ENCODE measurements at regions not wholly inside any gene's neighbourhood (a gene's known extent, or its start where the extent isn't known, plus 50 kb on each side); places are given as distances from the start of the nearest gene placed in this dataset.

DNA sequence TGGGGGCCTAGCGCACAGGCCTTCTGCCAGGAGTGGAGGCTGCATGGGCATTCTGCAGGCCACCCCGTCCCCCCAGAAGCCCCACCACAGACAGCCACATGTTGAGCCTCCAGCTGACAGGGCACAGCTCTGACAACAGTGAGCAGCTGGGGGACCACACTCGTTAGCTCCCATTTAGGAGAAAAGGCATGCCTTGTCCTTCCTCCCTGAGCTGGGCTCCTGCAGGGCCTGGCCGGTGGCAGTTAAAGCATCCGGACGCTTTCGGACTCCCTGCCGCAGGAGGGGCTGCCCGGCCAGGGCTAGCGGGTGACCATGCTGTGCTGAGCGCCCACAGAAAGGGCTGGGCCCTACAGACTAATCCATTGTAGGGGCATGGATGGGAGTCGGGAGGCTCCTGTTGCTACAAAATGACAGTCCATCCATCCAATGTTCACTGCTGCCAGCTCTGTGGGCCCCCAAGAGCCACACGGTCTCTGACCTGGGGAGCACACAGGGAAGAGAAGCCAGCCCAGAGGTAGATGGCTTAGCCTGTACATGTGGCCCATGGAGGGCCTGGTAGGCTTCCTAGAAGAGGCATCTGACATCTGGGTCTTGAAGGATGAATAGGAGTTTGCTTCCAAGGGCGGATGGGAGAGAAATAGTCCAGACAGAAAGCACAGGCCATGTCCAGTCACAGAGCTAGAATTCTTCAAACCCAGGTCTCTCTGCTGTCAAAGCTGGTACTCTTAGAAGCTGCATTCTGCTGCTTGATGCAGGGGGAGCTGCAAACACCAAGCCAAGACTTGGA, 116.5 kb upstream of the VSTM2B start:
- no peak overlapping the region for H3K4ac ChIP-seq (ENCODE audit: low read length)
- H3K4me3 ChIP-seq (ENCODE audit: low read length in 2 of 2): no peak overlapping the region
- no peak for DNase-seq (ENCODE audit: low spot score)
- H2AK5ac ChIP-seq (ENCODE audit: low read depth, low read length): peak overlapping the region; percentile 5
- peaks cover 5 to 21% of the 10 kb centered on the region in 2 donors for H3K4me1 ChIP-seq (ENCODE audit: control insufficient read depth in 2 of 2, insufficient read depth in 1 of 2, low read depth in 1 of 2, low read length in 2 of 2)
- H3K27ac ChIP-seq (replicated peaks; ENCODE audit: low read length): no peak overlapping the region
- H3K4me2 ChIP-seq (ENCODE audit: insufficient read depth, low read length, poor library complexity, severe bottlenecking): no peak overlapping the region
- no peak overlapping the region for H3K14ac ChIP-seq (ENCODE audit: low read length)
- WGBS, 2 donors (ENCODE audit: extremely low coverage in 2 of 2, insufficient read length in 2 of 2, insufficient replicate concordance in 1 of 2): no CpG with 5 or more reads among the region's 14 CpGs
- no peak overlapping the region for H2BK5ac ChIP-seq (ENCODE audit: low read length)
- H4K8ac ChIP-seq (ENCODE audit: low read depth, low read length): no peak overlapping the region
- no peaks in the 10 kb centered on the region for H3K79me1 ChIP-seq (ENCODE audit: low read depth, low read length)
- no peak overlapping the region for H2AFZ ChIP-seq (ENCODE audit: low read length)
- no peak overlapping the region for H2BK12ac ChIP-seq (ENCODE audit: low read length)
- H3K27me3 ChIP-seq (ENCODE audit: control insufficient read depth in 3 of 3, insufficient read depth in 3 of 3, low read depth in 1 of 3, low read length in 3 of 3): peaks cover 0 to 22% (median 0%) of the 10 kb centered on the region in 3 experiments
- no peaks in the 10 kb centered on the region for H3K9me3 ChIP-seq (replicated peaks in 1 of 2; ENCODE audit: control insufficient read depth in 2 of 2, insufficient read depth in 1 of 2, low read depth in 1 of 2, low read length in 2 of 2)
- H3K36me3 ChIP-seq (replicated peaks in 1 of 2; ENCODE audit: control insufficient read depth in 2 of 2, insufficient read depth in 2 of 2, low read length in 2 of 2): no peaks in the 10 kb centered on the region
- H2BK120ac ChIP-seq (ENCODE audit: low read depth, low read length): no peak overlapping the region
- H3K23ac ChIP-seq (ENCODE audit: low read depth, low read length, poor library complexity): no peak overlapping the region
- H3K18ac ChIP-seq (ENCODE audit: low read length): peak overlapping the region; percentile 80
- no peak overlapping the region for H3K9ac ChIP-seq (ENCODE audit: low read depth, low read length, poor library complexity)
- H4K91ac ChIP-seq (ENCODE audit: low read depth, low read length, poor library complexity): no peak overlapping the region
- peak overlapping the region; percentile 1 for H2BK15ac ChIP-seq (ENCODE audit: low read length)

DNA sequence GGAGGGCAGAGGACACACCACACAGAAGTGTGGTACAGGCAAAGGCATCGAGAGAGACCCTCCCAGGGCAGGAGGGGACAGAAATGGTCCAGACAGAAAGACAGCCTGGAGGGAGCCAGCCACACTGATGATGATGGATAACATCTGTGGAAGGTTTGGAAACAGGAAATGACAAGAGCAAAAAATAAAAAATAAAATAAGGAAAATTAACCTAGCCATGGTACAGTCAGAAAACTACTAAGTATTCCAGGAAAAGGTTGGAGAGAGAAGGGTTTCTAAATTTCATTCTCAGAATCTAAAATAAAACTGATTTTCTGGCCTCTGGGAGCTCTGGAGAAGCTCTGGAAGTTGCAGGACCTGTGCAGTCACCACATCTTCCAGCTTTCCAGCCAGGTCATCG, 115.2 kb upstream of the VSTM2B start:
- WGBS, 2 donors (ENCODE audit: extremely low coverage in 2 of 2, insufficient read length in 2 of 2, insufficient replicate concordance in 1 of 2): no CpG with 5 or more reads among the region's 2 CpGs
- H2AFZ ChIP-seq (ENCODE audit: low read length): no peak overlapping the region
- H2BK15ac ChIP-seq (ENCODE audit: low read length): peak overlapping the region; percentile 38

DNA sequence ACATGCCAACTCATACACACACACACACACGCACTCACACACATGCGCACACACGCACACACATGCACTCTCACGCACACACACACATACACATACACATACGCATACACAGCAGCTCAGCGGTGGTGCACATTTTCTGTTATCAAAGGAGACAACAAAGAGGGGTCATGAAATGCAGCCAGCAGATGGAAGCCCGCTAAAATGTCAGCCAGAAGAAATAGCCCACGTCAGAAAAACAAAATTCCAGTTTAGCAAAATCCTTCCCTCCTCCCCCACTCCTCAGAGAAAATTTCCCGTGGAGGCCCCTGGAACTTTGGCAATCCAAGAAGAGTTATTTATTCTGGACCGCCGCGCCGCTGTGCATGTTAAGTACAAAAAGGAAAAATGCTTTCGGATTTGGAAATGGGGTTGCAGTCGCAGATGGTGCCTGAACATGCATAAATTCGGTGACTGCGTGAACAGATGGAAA, 114.6 kb upstream of the VSTM2B start:
- no peak for DNase-seq (ENCODE audit: low spot score)
- Histone ChIP-seq H2AK5ac (ENCODE audit: low read depth, low read length) (peak overlapping the region; percentile 53), H3K4me1 (ENCODE audit: control insufficient read depth in 2 of 2, insufficient read depth in 1 of 2, low read depth in 1 of 2, low read length in 2 of 2) (peaks cover 0 to 9% of the 10 kb centered on the region in 2 donors), H4K8ac (ENCODE audit: low read depth, low read length) (no peak overlapping the region), H3K9ac (ENCODE audit: low read depth, low read length, poor library complexity) (no peak overlapping the region), H2BK120ac (ENCODE audit: low read depth, low read length) (no peak overlapping the region), H2AFZ (ENCODE audit: low read length) (no peak overlapping the region), H3K14ac (ENCODE audit: low read length) (peak overlapping the region; percentile 59), H3K79me1 (ENCODE audit: low read depth, low read length) (no peaks in the 10 kb centered on the region), H3K23ac (ENCODE audit: low read depth, low read length, poor library complexity) (no peak overlapping the region), H4K91ac (ENCODE audit: low read depth, low read length, poor library complexity) (peak overlapping the region; percentile 68), H2BK15ac (ENCODE audit: low read length) (peak overlapping the region; percentile 38), H3K36me3 (replicated peaks in 1 of 2; ENCODE audit: control insufficient read depth in 2 of 2, insufficient read depth in 2 of 2, low read length in 2 of 2) (no peaks in the 10 kb centered on the region), H2BK12ac (ENCODE audit: low read length) (no peak overlapping the region), H3K27me3 (ENCODE audit: control insufficient read depth in 3 of 3, insufficient read depth in 3 of 3, low read depth in 1 of 3, low read length in 3 of 3) (peaks cover 0 to 11% (median 0%) of the 10 kb centered on the region in 3 experiments), H3K9me3 (replicated peaks in 1 of 2; ENCODE audit: control insufficient read depth in 2 of 2, insufficient read depth in 1 of 2, low read depth in 1 of 2, low read length in 2 of 2) (no peaks in the 10 kb centered on the region), H3K4me3 (ENCODE audit: low read length in 2 of 2) (peak overlapping the region in 1 of 2 donors; percentile 15), H3K4ac (ENCODE audit: low read length) (no peak overlapping the region), H3K4me2 (ENCODE audit: insufficient read depth, low read length, poor library complexity, severe bottlenecking) (no peak overlapping the region), H2BK5ac (ENCODE audit: low read length) (no peak overlapping the region), H3K18ac (ENCODE audit: low read length) (peak overlapping the region; percentile 74), H3K27ac (replicated peaks; ENCODE audit: low read length) (no peak overlapping the region)
- WGBS, 2 donors (ENCODE audit: extremely low coverage in 2 of 2, insufficient read length in 2 of 2, insufficient replicate concordance in 1 of 2): no CpG with 5 or more reads among the region's 17 CpGs

More for the DNA sequence above, 115.2 kb upstream of the VSTM2B start:
- Histone ChIP-seq H3K4me3 (ENCODE audit: low read length in 2 of 2) (no peak overlapping the region), H3K79me1 (ENCODE audit: low read depth, low read length) (no peaks in the 10 kb centered on the region), H2BK5ac (ENCODE audit: low read length) (no peak overlapping the region), H2AK5ac (ENCODE audit: low read depth, low read length) (peak overlapping the region; percentile 53), H3K23ac (ENCODE audit: low read depth, low read length, poor library complexity) (no peak overlapping the region), H3K4ac (ENCODE audit: low read length) (no peak overlapping the region), H3K36me3 (replicated peaks in 1 of 2; ENCODE audit: control insufficient read depth in 2 of 2, insufficient read depth in 2 of 2, low read length in 2 of 2) (no peaks in the 10 kb centered on the region), H3K4me1 (ENCODE audit: control insufficient read depth in 2 of 2, insufficient read depth in 1 of 2, low read depth in 1 of 2, low read length in 2 of 2) (peaks cover 0 to 14% of the 10 kb centered on the region in 2 donors), H3K18ac (ENCODE audit: low read length) (peak overlapping the region; percentile 74), H4K91ac (ENCODE audit: low read depth, low read length, poor library complexity) (no peak overlapping the region), H3K4me2 (ENCODE audit: insufficient read depth, low read length, poor library complexity, severe bottlenecking) (no peak overlapping the region), H2BK12ac (ENCODE audit: low read length) (no peak overlapping the region), H3K9ac (ENCODE audit: low read depth, low read length, poor library complexity) (no peak overlapping the region), H2BK120ac (ENCODE audit: low read depth, low read length) (no peak overlapping the region), H3K9me3 (replicated peaks in 1 of 2; ENCODE audit: control insufficient read depth in 2 of 2, insufficient read depth in 1 of 2, low read depth in 1 of 2, low read length in 2 of 2) (no peaks in the 10 kb centered on the region), H4K8ac (ENCODE audit: low read depth, low read length) (no peak overlapping the region), H3K27ac (replicated peaks; ENCODE audit: low read length) (no peak overlapping the region), H3K14ac (ENCODE audit: low read length) (peak overlapping the region; percentile 3), H3K27me3 (ENCODE audit: control insufficient read depth in 3 of 3, insufficient read depth in 3 of 3, low read depth in 1 of 3, low read length in 3 of 3) (peaks cover 0 to 17% (median 0%) of the 10 kb centered on the region in 3 experiments)
- DNase-seq (ENCODE audit: low spot score): no peak

DNA sequence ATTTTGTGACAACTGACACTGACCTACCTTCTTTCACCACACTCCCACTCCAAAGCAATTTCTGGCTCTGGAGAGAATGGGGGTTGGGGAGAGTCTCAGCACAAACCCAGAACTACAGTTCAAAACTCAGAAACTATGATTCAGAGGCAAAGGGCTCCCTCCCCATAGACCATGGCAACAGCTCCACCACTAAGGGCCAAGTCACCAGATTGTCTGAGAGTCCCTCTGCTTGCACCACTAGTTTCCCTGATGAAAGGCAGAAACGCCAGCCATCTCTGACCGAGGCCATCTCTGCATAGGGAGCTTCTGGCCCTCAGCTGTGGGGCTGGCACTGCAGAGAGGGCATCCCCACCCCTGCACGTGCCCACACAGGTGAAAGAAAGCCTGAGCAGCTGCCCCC, 112.4 kb upstream of the VSTM2B start:
- H3K79me1 ChIP-seq (ENCODE audit: low read depth, low read length): no peaks in the 10 kb centered on the region
- H3K9ac ChIP-seq (ENCODE audit: low read depth, low read length, poor library complexity): no peak overlapping the region
- no peak overlapping the region for H4K91ac ChIP-seq (ENCODE audit: low read depth, low read length, poor library complexity)
- H3K14ac ChIP-seq (ENCODE audit: low read length): no peak overlapping the region
- no peak overlapping the region for H2BK15ac ChIP-seq (ENCODE audit: low read length)
- DNase-seq (ENCODE audit: low spot score): no peak
- no peak overlapping the region for H3K4me3 ChIP-seq (ENCODE audit: low read length in 2 of 2)
- no peak overlapping the region for H3K23ac ChIP-seq (ENCODE audit: low read depth, low read length, poor library complexity)
- no peak overlapping the region for H2BK5ac ChIP-seq (ENCODE audit: low read length)
- no peak overlapping the region for H3K4me2 ChIP-seq (ENCODE audit: insufficient read depth, low read length, poor library complexity, severe bottlenecking)
- H3K4ac ChIP-seq (ENCODE audit: low read length): no peak overlapping the region
- no peak overlapping the region for H2BK120ac ChIP-seq (ENCODE audit: low read depth, low read length)
- no peak overlapping the region for H2BK12ac ChIP-seq (ENCODE audit: low read length)
- H3K18ac ChIP-seq (ENCODE audit: low read length): no peak overlapping the region
- no peak overlapping the region for H4K8ac ChIP-seq (ENCODE audit: low read depth, low read length)
- H2AFZ ChIP-seq (ENCODE audit: low read length): no peak overlapping the region
- peaks cover 0 to 9% of the 10 kb centered on the region in 2 donors for H3K4me1 ChIP-seq (ENCODE audit: control insufficient read depth in 2 of 2, insufficient read depth in 1 of 2, low read depth in 1 of 2, low read length in 2 of 2)
- no CpG with 5 or more reads among the region's 3 CpGs for WGBS, 2 donors (ENCODE audit: extremely low coverage in 2 of 2, insufficient read length in 2 of 2, insufficient replicate concordance in 1 of 2)
- H3K27ac ChIP-seq (replicated peaks; ENCODE audit: low read length): no peak overlapping the region
- H3K27me3 ChIP-seq (ENCODE audit: control insufficient read depth in 3 of 3, insufficient read depth in 3 of 3, low read depth in 1 of 3, low read length in 3 of 3): peaks cover 0 to 8% (median 0%) of the 10 kb centered on the region in 3 experiments
- peak overlapping the region; percentile 51 for H2AK5ac ChIP-seq (ENCODE audit: low read depth, low read length)
- H3K36me3 ChIP-seq (replicated peaks in 1 of 2; ENCODE audit: control insufficient read depth in 2 of 2, insufficient read depth in 2 of 2, low read length in 2 of 2): no peaks in the 10 kb centered on the region
- H3K9me3 ChIP-seq (replicated peaks in 1 of 2; ENCODE audit: control insufficient read depth in 2 of 2, insufficient read depth in 1 of 2, low read depth in 1 of 2, low read length in 2 of 2): no peaks in the 10 kb centered on the region

Measured in neuronal stem cell (in vitro differentiated cells).